ENCODE measurements at regions not wholly inside any gene's neighbourhood (a gene's known extent, or its start where the extent isn't known, plus 50 kb on each side); places are given as distances from the start of the nearest gene placed in this dataset.

GRCh38 chr10:62647375-62648092, 157.0 kb upstream of the ADO start:
- Histone ChIP-seq H3K27ac (replicated peaks) (no peak overlapping the region), H3K27me3 (ENCODE audit: low read depth) (peaks cover 5% of the 10 kb centered on the region), H3K36me3 (no peaks in the 10 kb centered on the region), H3K4me3 (no peak overlapping the region), H3K4me1 (no peaks in the 10 kb centered on the region), H3K9me3 (replicated peaks) (no peaks in the 10 kb centered on the region)
- intact Hi-C loops (cut with micrococcal nuclease): no loop called here
- no peak for TF ChIP-seq CTCF (IDR thresholded peaks at IDR 0.05; ENCODE audit: borderline replicate concordance)
- DNase-seq: no peak

GRCh38 chr10:62648921-62649320, 155.6 kb upstream of the ADO start:
- no peak overlapping the region for H3K27ac ChIP-seq (replicated peaks)
- peaks cover 5% of the 10 kb centered on the region for H3K27me3 ChIP-seq (ENCODE audit: low read depth)
- intact Hi-C loops (cut with micrococcal nuclease): no loop called here
- no peaks in the 10 kb centered on the region for H3K9me3 ChIP-seq (replicated peaks)
- H3K36me3 ChIP-seq: no peaks in the 10 kb centered on the region
- H3K4me1 ChIP-seq: no peaks in the 10 kb centered on the region
- no peak for TF ChIP-seq CTCF (IDR thresholded peaks at IDR 0.05; ENCODE audit: borderline replicate concordance)
- no peak for DNase-seq
- no peak overlapping the region for H3K4me3 ChIP-seq

- Histone ChIP-seq H3K4me3 (no peak overlapping the region), H3K27ac (replicated peaks) (no peak overlapping the region), H3K36me3 (no peaks in the 10 kb centered on the region), H3K9me3 (replicated peaks) (no peaks in the 10 kb centered on the region), H3K4me1 (no peaks in the 10 kb centered on the region), H3K27me3 (ENCODE audit: low read depth) (peaks cover 5% of the 10 kb centered on the region)
- intact Hi-C loops (cut with micrococcal nuclease): no loop called here
- TF ChIP-seq CTCF (IDR thresholded peaks at IDR 0.05; ENCODE audit: borderline replicate concordance): no peak
- DNase-seq: no peak
These were observed 154.1 kb upstream of the ADO start for GRCh38 chr10:62650411-62650810.

GRCh38 chr10:62651341-62651740, 153.2 kb upstream of the ADO start:
- no peaks in the 10 kb centered on the region for H3K4me1 ChIP-seq
- no peak for TF ChIP-seq CTCF (IDR thresholded peaks at IDR 0.05; ENCODE audit: borderline replicate concordance)
- no peak overlapping the region for H3K27ac ChIP-seq (replicated peaks)
- no peak for DNase-seq
- no peaks in the 10 kb centered on the region for H3K9me3 ChIP-seq (replicated peaks)
- H3K36me3 ChIP-seq: no peaks in the 10 kb centered on the region
- peaks cover 10% of the 10 kb centered on the region for H3K27me3 ChIP-seq (ENCODE audit: low read depth)
- intact Hi-C loops (cut with micrococcal nuclease): no loop called here
- no peak overlapping the region for H3K4me3 ChIP-seq

GRCh38 chr10:62652114-62652513, 152.4 kb upstream of the ADO start:
- no peak for DNase-seq
- intact Hi-C loops (cut with micrococcal nuclease): no loop called here
- Histone ChIP-seq H3K4me3 (no peak overlapping the region), H3K9me3 (replicated peaks) (no peaks in the 10 kb centered on the region), H3K27me3 (ENCODE audit: low read depth) (peaks cover 10% of the 10 kb centered on the region), H3K4me1 (no peaks in the 10 kb centered on the region), H3K27ac (replicated peaks) (no peak overlapping the region), H3K36me3 (no peaks in the 10 kb centered on the region)
- no peak for TF ChIP-seq CTCF (IDR thresholded peaks at IDR 0.05; ENCODE audit: borderline replicate concordance)

All from left ventricle myocardium inferior (tissue), 1 donor.